Keratinocyte (primary cell): ENCODE measurements at regions not wholly inside any gene's neighbourhood (a gene's known extent, or its start where the extent isn't known, plus 50 kb on each side); places are given as distances from the start of the nearest gene placed in this dataset.

ENCODE experiments used
- DNase-seq: peaks from one replicate; pipeline ENCODE4 v3.0.0-alpha.2; 2011; ENCODE audit warnings: low read depth, missing footprints, low spot score
- FAIRE-seq: peaks from 2 replicates; lab custom pipeline; 2011; peaks lifted over from hg19 to GRCh38; lab: Jason Lieb, UNC
- H2AFZ ChIP-seq: 2 replicates; pipeline ENCODE4 v1.6.0; 2012; ENCODE audit warnings: low read length, control low read depth, inconsistent platforms; ENCODE audit not compliant: control insufficient read depth
- H3K27ac ChIP-seq: 2 replicates; pipeline ENCODE4 v1.5.1; 2011; ENCODE audit warnings: low read length; ENCODE audit not compliant: control insufficient read depth, insufficient read depth
- H3K27me3 ChIP-seq: 3 replicates; pipeline ENCODE4 v1.6.0; 2011; ENCODE audit warnings: low read length; ENCODE audit not compliant: control insufficient read depth, insufficient read depth; ENCODE audit errors: extremely low read depth
- H3K36me3 ChIP-seq, 2 experiments: 2 replicates in 1 of 2; 3 replicates in 1 of 2; pipeline ENCODE4 v1.5.1; 2011; ENCODE audit warnings: low read length in 2 of 2, mild to moderate bottlenecking in 1 of 2; ENCODE audit not compliant: control insufficient read depth in 2 of 2, insufficient read depth in 2 of 2; ENCODE audit errors: extremely low read depth in 1 of 2
- H3K4me1 ChIP-seq: 3 replicates; pipeline ENCODE4 v1.5.1; 2011; ENCODE audit warnings: low read length; ENCODE audit not compliant: control insufficient read depth, insufficient read depth; ENCODE audit errors: extremely low read depth
- H3K4me2 ChIP-seq: 3 replicates; pipeline ENCODE4 v1.6.0; 2011; ENCODE audit warnings: low read depth, low read length; ENCODE audit not compliant: control insufficient read depth, insufficient read depth; ENCODE audit errors: extremely low read depth
- H3K4me3 ChIP-seq, 3 experiments: fragments of 200-600 bp in 1 of 3; sonication (generic) in 1 of 3; 2 replicates in 2 of 3; 3 replicates in 1 of 3; pipeline ENCODE4 v1.5.1; 2011 to 2016; ENCODE audit warnings: low read length in 3 of 3, mild to moderate bottlenecking in 3 of 3, control low read depth in 2 of 3, inconsistent platforms in 1 of 3, low read depth in 1 of 3, mixed read lengths in 1 of 3, mixed run types in 1 of 3, moderate library complexity in 1 of 3; ENCODE audit not compliant: control insufficient read depth in 2 of 3, insufficient read depth in 2 of 3; ENCODE audit errors: extremely low read depth in 1 of 3
- H3K79me2 ChIP-seq: 2 replicates; pipeline ENCODE4 v1.6.0; 2012; ENCODE audit warnings: low read length; ENCODE audit not compliant: control insufficient read depth, insufficient read depth
- H3K9ac ChIP-seq: 3 replicates; pipeline ENCODE4 v1.6.0; 2011; ENCODE audit warnings: low read length; ENCODE audit not compliant: control insufficient read depth, insufficient read depth; ENCODE audit errors: extremely low read depth
- H3K9me1 ChIP-seq: 3 replicates; pipeline ENCODE4 v1.6.0; 2011; ENCODE audit warnings: low read length; ENCODE audit not compliant: control insufficient read depth, insufficient read depth; ENCODE audit errors: extremely low read depth
- H3K9me3 ChIP-seq: 2 replicates; pipeline ENCODE4 v1.5.1; 2012; ENCODE audit warnings: low read depth, low read length; ENCODE audit not compliant: control insufficient read depth
- H4K20me1 ChIP-seq: 3 replicates; pipeline ENCODE4 v1.6.0; 2011; ENCODE audit warnings: low read length; ENCODE audit not compliant: control insufficient read depth, insufficient read depth; ENCODE audit errors: extremely low read depth
- CTCF ChIP-seq, 3 experiments: IDR thresholded peaks in 1 of 3; conservative IDR thresholded peaks in 1 of 3; optimal IDR thresholded peaks in 1 of 3; 2 replicates in 2 of 3; 3 replicates in 1 of 3; pipeline versions ENCODE3 to v1.5.1; 2011; ENCODE audit warnings: low read length in 3 of 3, mild to moderate bottlenecking in 3 of 3, moderate library complexity in 2 of 3, control low read depth in 1 of 3, inconsistent platforms in 1 of 3; ENCODE audit not compliant: insufficient read depth in 2 of 3; ENCODE audit errors: extremely low read depth in 1 of 3
- EZH2 ChIP-seq: IDR thresholded peaks from one replicate; pipeline ENCODE4 v1.6.1; 2012; ENCODE audit warnings: inconsistent platforms, mild to moderate bottlenecking, low read length, moderate library complexity
- dilution Hi-C: fragments of 300-500 bp; cut with MboI; formaldehyde crosslinking; loops from one replicate; pipeline ENCODE4 v1.7.0; 2020; ENCODE audit warnings: low sequenced_read_pairs; ENCODE audit not compliant: extremely low pct_ligation_motif_present

- Histone ChIP-seq H2AFZ (no peak overlapping the region), H3K9ac (no peak overlapping the region), H3K79me2 (no peaks in the 10 kb centered on the region), H3K4me3 (no peak overlapping the region), H3K4me2 (no peak overlapping the region), H4K20me1 (no peaks in the 10 kb centered on the region), H3K9me1 (no peaks in the 10 kb centered on the region), H3K27ac (no peak overlapping the region), H3K36me3 (no peaks in the 10 kb centered on the region), H3K9me3 (no peaks in the 10 kb centered on the region), H3K27me3 (no peaks in the 10 kb centered on the region), H3K4me1 (no peaks in the 10 kb centered on the region)
- dilution Hi-C loops, result no loop called here
- FAIRE-seq (no peak), DNase-seq (no peak)
- TF ChIP-seq EZH2 (no peak), CTCF (optimal IDR thresholded peaks at IDR 0.05 in 1 of 3, IDR thresholded peaks at IDR 0.05 in 1 of 3, conservative IDR thresholded peaks at IDR 0.05 in 1 of 3; ENCODE audit: extremely low read depth in 1 of 3, insufficient read depth in 2 of 3, low read length in 3 of 3) (no peak)
These were observed 542.5 kb upstream of the DAB1 start for GRCh38 chr1:57966340-57966739.

- Histone ChIP-seq H3K4me1 (no peaks in the 10 kb centered on the region), H3K27me3 (no peaks in the 10 kb centered on the region), H4K20me1 (no peaks in the 10 kb centered on the region), H3K27ac (no peak overlapping the region), H3K4me2 (no peak overlapping the region), H3K4me3 (no peak overlapping the region), H3K9me3 (no peaks in the 10 kb centered on the region), H3K79me2 (no peaks in the 10 kb centered on the region), H3K36me3 (no peaks in the 10 kb centered on the region), H2AFZ (no peak overlapping the region), H3K9me1 (no peaks in the 10 kb centered on the region), H3K9ac (no peak overlapping the region)
- TF ChIP-seq CTCF (optimal IDR thresholded peaks at IDR 0.05 in 1 of 3, IDR thresholded peaks at IDR 0.05 in 1 of 3, conservative IDR thresholded peaks at IDR 0.05 in 1 of 3; ENCODE audit: extremely low read depth in 1 of 3, insufficient read depth in 2 of 3, low read length in 3 of 3), result no peak
- TF ChIP-seq EZH2, result no peak
- FAIRE-seq, result no peak
- dilution Hi-C loops, result no loop called here
- DNase-seq, result no peak
These were observed 539.7 kb upstream of the DAB1 start for GRCh38 chr1:57963581-57963980.
